Bronchial epithelial cell (primary cell): ENCODE measurements at regions not wholly inside any gene's neighbourhood (a gene's known extent, or its start where the extent isn't known, plus 50 kb on each side); places are given as distances from the start of the nearest gene placed in this dataset.

Source experiments
- DNase-seq: peaks from one replicate; pipeline ENCODE4 v3.0.0-alpha.2; 2010; ENCODE audit warnings: low read depth
- FAIRE-seq: peaks from 2 replicates; lab custom pipeline; 2011; peaks lifted over from hg19 to GRCh38; lab: Jason Lieb, UNC
- H3K27me3 ChIP-seq: 2 replicates; pipeline ENCODE4 v1.5.1; 2011; ENCODE audit warnings: low read length; ENCODE audit not compliant: control insufficient read depth, insufficient read depth
- H3K36me3 ChIP-seq: 2 replicates; pipeline ENCODE4 v1.5.1; 2011; ENCODE audit warnings: low read length; ENCODE audit not compliant: control insufficient read depth, insufficient read depth
- H3K4me3 ChIP-seq: 2 replicates; pipeline ENCODE4 v1.5.1; 2011; ENCODE audit warnings: mild to moderate bottlenecking, low read depth, low read length, control low read depth
- CTCF ChIP-seq: IDR thresholded peaks from 2 replicates; pipeline ENCODE4 v1.5.1; 2011; ENCODE audit warnings: mild to moderate bottlenecking, moderate library complexity, low read length, control low read depth, inconsistent platforms; ENCODE audit not compliant: insufficient read depth, severe bottlenecking

- TF ChIP-seq CTCF, result no peak
- FAIRE-seq (no peak), DNase-seq (no peak)
- H3K36me3 ChIP-seq, result no peaks in the 10 kb centered on the region
- H3K27me3 ChIP-seq, result no peaks in the 10 kb centered on the region
- H3K4me3 ChIP-seq, result no peak overlapping the region
These were observed 85.2 kb upstream of the RUNX1 start for GRCh38 chr21:35134309-35134708.

- TF ChIP-seq CTCF, result no peak
- Histone ChIP-seq H3K27me3 (no peaks in the 10 kb centered on the region), H3K36me3 (no peaks in the 10 kb centered on the region), H3K4me3 (no peak overlapping the region)
- FAIRE-seq, result no peak
- DNase-seq, result peak; percentile 54
These were observed 79.4 kb upstream of the RUNX1 start for GRCh38 chr21:35128536-35128935.

- FAIRE-seq (no peak), DNase-seq (no peak)
- H3K27me3 ChIP-seq, result no peaks in the 10 kb centered on the region
- H3K36me3 ChIP-seq, result no peaks in the 10 kb centered on the region
- no peak overlapping the region for H3K4me3 ChIP-seq
- TF ChIP-seq CTCF, result no peak
These were observed 78.7 kb upstream of the RUNX1 start for GRCh38 chr21:35127851-35128250.

GRCh38 chr21:35127026-35127425 is 77.9 kb upstream of the RUNX1 start:
- H3K27me3 ChIP-seq, result no peaks in the 10 kb centered on the region
- H3K36me3 ChIP-seq, result no peaks in the 10 kb centered on the region
- H3K4me3 ChIP-seq, result no peak overlapping the region
- no peak for FAIRE-seq
- DNase-seq, result no peak
- TF ChIP-seq CTCF, result no peak

- Histone ChIP-seq H3K4me3 (no peak overlapping the region), H3K27me3 (no peaks in the 10 kb centered on the region), H3K36me3 (no peaks in the 10 kb centered on the region)
- FAIRE-seq (peak; percentile 58), DNase-seq (no peak)
- TF ChIP-seq CTCF, result no peak
These were observed 71.6 kb upstream of the RUNX1 start for GRCh38 chr21:35120631-35121180.

GRCh38 chr21:35119501-35120047 is 70.5 kb upstream of the RUNX1 start:
- FAIRE-seq (no peak), DNase-seq (no peak)

More at GRCh38 chr21:35119501-35120047, 70.5 kb upstream of the RUNX1 start:
- no peak overlapping the region for H3K4me3 ChIP-seq
- no peaks in the 10 kb centered on the region for H3K27me3 ChIP-seq
- no peak for TF ChIP-seq CTCF
- no peaks in the 10 kb centered on the region for H3K36me3 ChIP-seq
